IPS DF 6.9 (cell line): ENCODE measurements at regions not wholly inside any gene's neighbourhood (a gene's known extent, or its start where the extent isn't known, plus 50 kb on each side); places are given as distances from the start of the nearest gene placed in this dataset.
A peak's percentile ranks its signal among the peaks of the same experiment; 100 is the strongest.
"Not testable (repeated sequence)": the region's sequence is repeated elsewhere in the genome, so short reads cannot be mapped to it uniquely, and the experiment has no call there.

Experiments used
- DNase-seq: peaks from one replicate; pipeline ENCODE4 v3.0.0-alpha.2; 2013; ENCODE audit warnings: low read depth, low spot score
- H3K27ac ChIP-seq: one replicate; pipeline ENCODE4 v1.5.1; 2013; ENCODE audit warnings: low read length, control low read depth
- H3K27me3 ChIP-seq: 2 replicates; pipeline ENCODE4 v1.6.1; 2013; ENCODE audit warnings: mild to moderate bottlenecking, low read length; ENCODE audit not compliant: control insufficient read depth, insufficient read depth
- H3K36me3 ChIP-seq: 2 replicates; pipeline ENCODE4 v1.6.1; 2013; ENCODE audit warnings: low read length; ENCODE audit not compliant: control insufficient read depth, insufficient read depth
- H3K4me1 ChIP-seq: 2 replicates; pipeline ENCODE4 v1.6.1; 2013; ENCODE audit warnings: low read length; ENCODE audit not compliant: control insufficient read depth, insufficient read depth
- H3K4me3 ChIP-seq: 2 replicates; pipeline ENCODE4 v1.5.1; 2013; ENCODE audit warnings: mild to moderate bottlenecking, low read length
- H3K9me3 ChIP-seq: 2 replicates; pipeline ENCODE4 v1.6.1; 2013; ENCODE audit warnings: low read length, inconsistent platforms; ENCODE audit not compliant: control insufficient read depth, insufficient read depth
- WGBS: extraction: QIAGEN DNeasy Blood & Tissue Kit; methylation state at CpG from one replicate; pipeline ENCODE4 v1.1.7; 2013; ENCODE audit warnings: mixed read lengths, missing lambda C conversion rate; ENCODE audit not compliant: insufficient read length, insufficient coverage; 5-methylcytosine and 5-hydroxymethylcytosine counted together

DNA sequence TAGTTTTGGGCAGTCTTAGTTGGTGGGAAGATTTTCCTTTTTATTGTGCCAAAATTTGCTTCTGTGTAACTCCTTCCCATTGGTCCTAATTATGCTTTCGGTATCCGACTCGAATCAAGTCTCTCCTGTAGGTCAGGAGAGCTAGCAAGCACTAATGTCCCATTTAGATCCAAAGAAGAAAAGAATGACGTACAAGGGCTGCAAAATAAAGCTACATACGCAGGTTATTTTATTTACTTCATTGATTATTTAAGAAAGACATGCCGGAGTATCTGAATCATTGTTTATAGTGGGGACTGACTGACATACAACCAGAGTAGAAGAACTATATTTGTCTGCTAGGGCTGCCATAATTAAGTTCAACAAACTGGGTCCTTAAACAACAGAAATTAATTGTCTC is 648.5 kb downstream of the CPS1 start:
- Histone ChIP-seq H3K36me3 (no peaks in the 10 kb centered on the region), H3K4me1 (no peaks in the 10 kb centered on the region), H3K27ac (no peak overlapping the region), H3K27me3 (no peaks in the 10 kb centered on the region), H3K4me3 (no peak overlapping the region), H3K9me3 (no peaks in the 10 kb centered on the region)
- no CpG with 5 or more reads among the region's 6 CpGs for WGBS
- no peak for DNase-seq

DNA sequence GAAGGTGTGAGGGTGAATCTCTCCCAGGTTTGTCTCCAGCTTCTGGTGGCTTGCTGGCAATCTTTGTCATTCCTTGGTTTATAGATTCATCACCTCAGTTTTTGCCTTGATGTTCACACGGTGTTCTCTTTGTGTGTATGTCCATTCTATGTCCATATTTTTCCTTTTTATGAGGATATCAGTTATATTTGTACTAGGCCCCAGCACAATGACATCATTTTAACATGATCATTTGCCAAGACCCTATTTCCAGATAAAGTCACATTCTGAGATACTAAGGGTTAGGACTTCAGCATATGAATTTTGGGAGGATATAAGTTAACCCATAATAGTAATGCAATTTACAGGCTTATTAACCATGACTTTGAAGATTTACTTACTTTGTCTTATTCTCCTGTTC is 649.0 kb downstream of the CPS1 start:
- H3K27me3 ChIP-seq = no peaks in the 10 kb centered on the region
- H3K4me1 ChIP-seq = no peaks in the 10 kb centered on the region
- no peak for DNase-seq
- no peak overlapping the region for H3K27ac ChIP-seq
- no peak overlapping the region for H3K4me3 ChIP-seq
- H3K9me3 ChIP-seq = no peaks in the 10 kb centered on the region
- WGBS = no CpG with 5 or more reads among the region's 1 CpG
- H3K36me3 ChIP-seq = no peaks in the 10 kb centered on the region

DNA sequence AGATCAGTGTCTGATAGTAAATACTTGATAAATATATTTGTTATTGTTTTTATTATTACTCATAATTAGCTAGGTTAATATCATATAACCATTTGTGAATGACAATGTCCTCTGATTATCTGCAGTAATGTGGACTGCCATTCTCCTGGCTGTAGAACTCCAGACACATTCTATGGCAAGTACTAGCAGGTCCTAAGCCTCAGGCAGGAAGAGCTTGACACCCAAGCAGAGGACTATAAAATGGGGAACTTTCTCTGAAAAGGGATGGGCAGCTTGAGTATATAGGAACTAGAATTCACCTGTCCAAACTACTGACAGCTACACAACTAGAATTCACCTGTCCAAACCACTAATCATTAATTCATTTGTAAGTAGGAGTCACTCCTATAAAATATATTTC is 649.4 kb downstream of the CPS1 start:
- Histone ChIP-seq H3K36me3 (no peaks in the 10 kb centered on the region), H3K27ac (no peak overlapping the region), H3K4me3 (no peak overlapping the region), H3K27me3 (no peaks in the 10 kb centered on the region), H3K4me1 (no peaks in the 10 kb centered on the region), H3K9me3 (no peaks in the 10 kb centered on the region)
- DNase-seq = no peak

DNA sequence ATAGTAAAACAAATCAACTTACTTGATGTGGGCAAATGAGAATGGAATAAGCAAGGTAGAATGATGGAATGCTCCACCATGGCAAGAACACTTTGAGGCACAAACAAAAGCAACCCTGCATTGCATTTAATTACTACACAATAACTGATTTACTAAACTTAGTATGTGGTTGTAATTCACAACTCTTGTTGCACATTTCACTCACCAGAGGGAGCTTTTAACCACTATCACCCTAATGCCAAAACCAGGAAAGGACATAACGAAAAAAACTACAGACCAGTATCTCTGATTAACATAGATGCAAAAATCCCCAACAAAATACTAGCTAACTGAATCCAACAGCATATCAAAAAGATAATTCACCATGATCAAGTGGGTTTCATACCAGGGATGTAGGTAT is 659.8 kb downstream of the CPS1 start:
- no CpG with 5 or more reads among the region's 1 CpG for WGBS
- H3K27ac ChIP-seq = no peak overlapping the region
- H3K27me3 ChIP-seq = no peaks in the 10 kb centered on the region
- H3K9me3 ChIP-seq = no peaks in the 10 kb centered on the region
- H3K4me3 ChIP-seq = no peak overlapping the region
- peak; percentile 9 for DNase-seq
- no peaks in the 10 kb centered on the region for H3K36me3 ChIP-seq
- no peaks in the 10 kb centered on the region for H3K4me1 ChIP-seq

DNA sequence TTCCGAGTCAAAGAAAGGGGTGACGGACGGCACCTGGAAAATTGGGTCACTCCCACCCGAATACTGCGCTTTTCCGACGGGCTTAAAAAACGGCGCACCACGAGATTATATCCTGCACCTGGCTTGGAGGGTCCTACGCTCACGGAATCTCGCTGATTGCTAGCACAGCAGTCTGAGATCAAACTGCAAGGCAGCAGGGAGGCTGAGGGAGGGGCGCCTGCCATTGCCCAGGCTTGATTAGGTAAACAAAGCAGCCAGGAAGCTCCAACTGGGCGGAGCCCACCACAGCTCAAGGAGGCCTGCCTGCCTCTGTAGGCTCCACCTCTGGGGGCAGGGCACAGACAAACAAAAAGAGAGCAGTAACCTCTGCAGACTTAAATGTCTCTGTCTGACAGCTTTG is 663.1 kb downstream of the CPS1 start:
- not testable (repeated sequence) for H3K27ac ChIP-seq, H3K4me3 ChIP-seq, H3K9me3 ChIP-seq, H3K27me3 ChIP-seq, H3K36me3 ChIP-seq, H3K4me1 ChIP-seq, DNase-seq
- WGBS = no CpG with 5 or more reads among the region's 15 CpGs

DNA sequence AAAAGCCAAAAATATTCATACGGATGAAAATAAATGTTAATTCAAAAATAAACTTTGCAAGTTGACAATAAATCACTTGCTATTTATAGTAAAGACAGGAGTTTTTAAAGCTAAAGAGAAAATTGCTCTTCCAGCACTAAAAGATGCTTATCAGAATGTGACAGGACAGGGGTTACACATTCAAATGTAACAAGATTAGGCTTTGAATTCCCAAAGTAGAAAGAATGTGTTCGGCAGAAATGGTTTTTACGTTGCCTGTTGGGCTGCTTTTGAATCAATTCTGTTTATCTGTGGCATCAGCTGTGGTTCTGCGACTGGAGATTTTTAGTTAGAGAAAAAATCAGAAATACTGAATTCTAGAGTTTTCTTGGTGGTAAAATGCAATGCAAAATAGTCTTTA is 669.4 kb downstream of the CPS1 start:
- no CpG with 5 or more reads among the region's 4 CpGs for WGBS
- Histone ChIP-seq H3K4me3 (no peak overlapping the region), H3K4me1 (no peaks in the 10 kb centered on the region), H3K36me3 (no peaks in the 10 kb centered on the region), H3K27me3 (no peaks in the 10 kb centered on the region), H3K9me3 (no peaks in the 10 kb centered on the region), H3K27ac (no peak overlapping the region)
- DNase-seq = no peak

DNA sequence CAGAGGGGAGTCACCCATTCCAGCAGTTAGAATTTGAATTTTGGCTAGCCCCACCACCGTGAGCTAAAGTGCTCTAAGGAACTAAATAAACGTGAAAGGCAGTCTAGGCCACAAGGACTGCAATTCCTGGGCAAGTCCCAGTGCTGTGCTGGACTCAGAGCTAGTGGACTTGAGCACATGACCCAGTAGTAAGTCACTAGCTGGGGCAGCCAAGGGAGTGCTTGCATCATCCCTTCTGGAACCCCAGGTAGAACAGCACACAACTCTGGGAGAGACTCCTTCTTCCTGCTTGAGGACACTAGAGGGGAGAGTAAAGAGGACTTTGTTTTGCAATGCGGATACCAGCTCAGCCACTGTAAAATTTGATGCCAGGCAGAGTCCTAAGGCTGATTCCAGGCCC is 672.2 kb downstream of the CPS1 start:
- H3K27ac ChIP-seq = no peak overlapping the region
- DNase-seq = no peak
- no peaks in the 10 kb centered on the region for H3K36me3 ChIP-seq
- no peak overlapping the region for H3K4me3 ChIP-seq
- no peaks in the 10 kb centered on the region for H3K27me3 ChIP-seq
- no peaks in the 10 kb centered on the region for H3K9me3 ChIP-seq
- no peaks in the 10 kb centered on the region for H3K4me1 ChIP-seq
- WGBS = no CpG with 5 or more reads among the region's 3 CpGs

DNA sequence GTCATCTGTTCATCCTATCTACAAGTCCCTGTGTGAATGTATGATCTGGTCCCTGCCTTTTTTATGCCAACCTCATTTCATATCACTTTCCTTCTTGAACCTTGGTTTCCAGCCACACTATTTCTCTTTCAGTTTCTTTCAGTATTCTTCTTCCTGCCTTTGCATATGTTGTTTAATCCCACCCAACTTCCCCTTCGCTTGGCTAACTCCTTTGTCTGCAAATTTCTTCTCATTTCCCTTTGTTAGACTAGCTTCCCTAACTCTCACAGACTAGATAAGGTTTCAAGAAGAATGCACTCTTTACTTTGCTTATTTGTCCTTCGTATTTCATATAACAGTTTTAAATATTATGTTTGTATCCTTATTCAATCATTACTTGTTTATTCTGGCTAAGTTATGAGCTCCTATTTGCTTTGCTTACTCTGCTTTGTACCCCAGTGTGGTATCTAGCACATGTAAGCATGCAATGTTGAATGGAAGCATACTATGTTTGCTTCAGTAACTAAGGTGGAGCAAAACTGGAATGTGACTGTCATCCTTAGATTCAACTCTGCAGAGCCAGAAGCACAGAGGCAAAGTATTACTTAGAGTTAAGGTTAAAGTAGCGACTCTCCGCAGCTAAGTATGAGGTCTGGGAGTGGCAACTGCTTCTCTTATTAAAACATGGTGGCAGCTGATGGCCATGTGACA is 681.3 kb downstream of the CPS1 start:
- no peak for DNase-seq
- H3K4me1 ChIP-seq = no peaks in the 10 kb centered on the region; the same call in 1 of the 2 replicates
- no peaks in the 10 kb centered on the region for H3K9me3 ChIP-seq
- no peaks in the 10 kb centered on the region for H3K36me3 ChIP-seq
- H3K27me3 ChIP-seq = no peaks in the 10 kb centered on the region
- WGBS = no CpG with 5 or more reads among the region's 4 CpGs
- no peak overlapping the region for H3K4me3 ChIP-seq
- no peak overlapping the region for H3K27ac ChIP-seq

DNA sequence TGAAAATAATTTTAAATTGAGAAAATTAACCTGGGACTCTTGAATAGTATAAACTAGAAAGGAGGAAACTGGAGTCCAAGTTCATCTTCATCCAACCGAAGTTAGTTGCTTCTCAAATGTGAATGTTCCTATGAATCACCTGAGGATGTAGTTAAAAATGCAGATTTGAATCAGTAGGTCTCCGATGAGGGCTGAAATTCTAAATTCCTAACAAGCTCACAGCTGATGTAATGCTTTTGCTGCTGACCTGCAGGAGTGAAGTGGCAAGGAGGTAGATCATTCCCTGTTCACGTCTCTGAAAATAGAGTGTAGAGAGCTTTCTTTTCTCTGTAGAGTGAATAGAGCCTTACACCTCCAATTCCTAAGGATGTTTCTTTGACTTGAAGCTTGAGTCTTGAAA is 685.5 kb downstream of the CPS1 start:
- WGBS = no CpG with 5 or more reads among the region's 3 CpGs
- Histone ChIP-seq H3K27me3 (no peaks in the 10 kb centered on the region), H3K4me1 (no peaks in the 10 kb centered on the region; the same call in 1 of the 2 replicates), H3K36me3 (no peaks in the 10 kb centered on the region), H3K27ac (no peak overlapping the region), H3K4me3 (no peak overlapping the region), H3K9me3 (no peaks in the 10 kb centered on the region)
- no peak for DNase-seq

DNA sequence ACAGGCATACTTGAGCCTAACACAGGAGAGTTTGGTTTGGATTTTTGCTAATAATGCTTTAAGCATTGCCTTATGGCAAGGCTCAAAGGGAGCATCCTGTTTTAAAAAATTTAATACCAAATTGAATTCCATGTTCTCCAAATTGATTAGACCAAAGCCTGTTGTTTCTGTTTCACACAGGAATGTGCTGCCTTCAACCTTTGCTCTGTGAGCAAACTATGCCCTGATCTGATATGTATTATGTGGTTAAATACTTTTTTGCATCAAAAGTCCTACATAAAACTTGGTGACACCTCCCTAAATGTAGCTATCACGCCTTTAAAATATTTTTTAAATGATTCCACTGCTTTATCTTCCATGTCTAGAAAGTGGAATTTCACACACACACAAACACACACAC is 691.4 kb downstream of the CPS1 start:
- H3K4me1 ChIP-seq = no peaks in the 10 kb centered on the region
- H3K9me3 ChIP-seq = no peaks in the 10 kb centered on the region
- no peak for DNase-seq
- no peak overlapping the region for H3K27ac ChIP-seq
- H3K4me3 ChIP-seq = no peak overlapping the region
- no CpG with 5 or more reads among the region's 1 CpG for WGBS
- no peaks in the 10 kb centered on the region for H3K36me3 ChIP-seq
- H3K27me3 ChIP-seq = no peaks in the 10 kb centered on the region

DNA sequence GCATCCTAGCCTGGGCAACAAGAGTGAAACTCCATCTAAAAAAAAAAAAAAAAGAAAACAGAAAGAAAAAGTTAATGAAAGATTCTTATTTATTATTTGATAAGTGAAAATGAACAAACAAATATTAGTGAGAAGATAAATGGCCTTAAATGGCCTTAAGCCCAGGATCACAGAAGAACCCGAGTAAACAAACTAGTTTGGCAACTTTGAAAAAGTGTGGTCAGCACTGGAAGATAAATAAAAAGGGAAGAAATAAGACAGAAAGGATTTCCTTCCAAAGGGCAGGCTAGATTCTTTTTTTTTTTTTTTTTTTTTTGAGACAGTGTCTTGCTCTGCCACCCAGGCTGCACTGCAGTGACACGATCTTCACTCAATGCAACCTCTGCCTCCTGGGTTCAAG is 692.4 kb downstream of the CPS1 start:
- no peak overlapping the region for H3K4me3 ChIP-seq
- H3K9me3 ChIP-seq = no peaks in the 10 kb centered on the region
- no peak overlapping the region for H3K27ac ChIP-seq
- no peaks in the 10 kb centered on the region for H3K36me3 ChIP-seq
- no peaks in the 10 kb centered on the region for H3K4me1 ChIP-seq
- no peak for DNase-seq
- no peaks in the 10 kb centered on the region for H3K27me3 ChIP-seq
- WGBS = no CpG with 5 or more reads among the region's 2 CpGs
